ENCODE measurements at regions not wholly inside any gene's neighbourhood (a gene's known extent, or its start where the extent isn't known, plus 50 kb on each side); places are given as distances from the start of the nearest gene placed in this dataset.

DNA sequence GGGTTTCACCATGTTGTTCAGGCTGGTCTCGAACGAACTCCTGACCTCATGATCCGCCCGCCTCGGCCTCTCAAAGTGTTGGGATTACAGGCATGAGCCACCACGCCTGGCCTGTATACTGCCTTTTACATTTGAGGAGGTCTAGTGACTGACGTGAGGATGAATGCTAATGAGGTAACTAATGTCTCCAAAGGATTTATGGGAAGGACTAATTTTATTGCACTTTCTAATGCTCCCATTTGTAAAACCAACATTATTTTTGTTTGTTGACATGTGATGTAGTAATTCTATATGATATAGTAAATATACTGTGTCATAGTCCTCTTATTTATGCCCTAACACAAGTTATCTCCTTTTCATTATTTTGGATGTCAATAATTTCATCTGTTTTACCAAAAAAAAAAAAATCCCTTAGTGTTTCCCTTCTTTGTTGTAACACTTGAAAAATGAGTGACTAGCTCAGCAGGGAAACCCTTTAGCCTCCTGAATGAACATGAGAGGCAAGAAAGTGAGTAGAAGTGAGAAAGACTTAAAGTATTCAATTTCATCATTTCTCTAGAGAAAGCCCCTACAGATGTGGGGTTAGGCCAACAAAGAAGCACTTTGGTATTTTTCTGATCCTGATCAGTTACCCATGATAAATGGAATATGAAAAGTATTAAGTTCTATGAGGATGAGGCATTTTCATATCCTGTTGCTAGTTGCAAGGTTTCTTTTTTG is 596.9 kb upstream of the PCDH15 start:
- H3K4me3 ChIP-seq (replicated peaks; ENCODE audit: insufficient read depth, low read length): no peak overlapping the region
- TF ChIP-seq, protein P1, sequence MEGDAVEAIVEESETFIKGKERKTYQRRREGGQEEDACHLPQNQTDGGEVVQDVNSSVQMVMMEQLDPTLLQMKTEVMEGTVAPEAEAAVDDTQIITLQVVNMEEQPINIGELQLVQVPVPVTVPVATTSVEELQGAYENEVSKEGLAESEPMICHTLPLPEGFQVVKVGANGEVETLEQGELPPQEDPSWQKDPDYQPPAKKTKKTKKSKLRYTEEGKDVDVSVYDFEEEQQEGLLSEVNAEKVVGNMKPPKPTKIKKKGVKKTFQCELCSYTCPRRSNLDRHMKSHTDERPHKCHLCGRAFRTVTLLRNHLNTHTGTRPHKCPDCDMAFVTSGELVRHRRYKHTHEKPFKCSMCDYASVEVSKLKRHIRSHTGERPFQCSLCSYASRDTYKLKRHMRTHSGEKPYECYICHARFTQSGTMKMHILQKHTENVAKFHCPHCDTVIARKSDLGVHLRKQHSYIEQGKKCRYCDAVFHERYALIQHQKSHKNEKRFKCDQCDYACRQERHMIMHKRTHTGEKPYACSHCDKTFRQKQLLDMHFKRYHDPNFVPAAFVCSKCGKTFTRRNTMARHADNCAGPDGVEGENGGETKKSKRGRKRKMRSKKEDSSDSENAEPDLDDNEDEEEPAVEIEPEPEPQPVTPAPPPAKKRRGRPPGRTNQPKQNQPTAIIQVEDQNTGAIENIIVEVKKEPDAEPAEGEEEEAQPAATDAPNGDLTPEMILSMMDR (IDR thresholded peaks at IDR 0.05; ENCODE audit: insufficient read depth, low read length): no peak
- TF ChIP-seq, protein P2, sequence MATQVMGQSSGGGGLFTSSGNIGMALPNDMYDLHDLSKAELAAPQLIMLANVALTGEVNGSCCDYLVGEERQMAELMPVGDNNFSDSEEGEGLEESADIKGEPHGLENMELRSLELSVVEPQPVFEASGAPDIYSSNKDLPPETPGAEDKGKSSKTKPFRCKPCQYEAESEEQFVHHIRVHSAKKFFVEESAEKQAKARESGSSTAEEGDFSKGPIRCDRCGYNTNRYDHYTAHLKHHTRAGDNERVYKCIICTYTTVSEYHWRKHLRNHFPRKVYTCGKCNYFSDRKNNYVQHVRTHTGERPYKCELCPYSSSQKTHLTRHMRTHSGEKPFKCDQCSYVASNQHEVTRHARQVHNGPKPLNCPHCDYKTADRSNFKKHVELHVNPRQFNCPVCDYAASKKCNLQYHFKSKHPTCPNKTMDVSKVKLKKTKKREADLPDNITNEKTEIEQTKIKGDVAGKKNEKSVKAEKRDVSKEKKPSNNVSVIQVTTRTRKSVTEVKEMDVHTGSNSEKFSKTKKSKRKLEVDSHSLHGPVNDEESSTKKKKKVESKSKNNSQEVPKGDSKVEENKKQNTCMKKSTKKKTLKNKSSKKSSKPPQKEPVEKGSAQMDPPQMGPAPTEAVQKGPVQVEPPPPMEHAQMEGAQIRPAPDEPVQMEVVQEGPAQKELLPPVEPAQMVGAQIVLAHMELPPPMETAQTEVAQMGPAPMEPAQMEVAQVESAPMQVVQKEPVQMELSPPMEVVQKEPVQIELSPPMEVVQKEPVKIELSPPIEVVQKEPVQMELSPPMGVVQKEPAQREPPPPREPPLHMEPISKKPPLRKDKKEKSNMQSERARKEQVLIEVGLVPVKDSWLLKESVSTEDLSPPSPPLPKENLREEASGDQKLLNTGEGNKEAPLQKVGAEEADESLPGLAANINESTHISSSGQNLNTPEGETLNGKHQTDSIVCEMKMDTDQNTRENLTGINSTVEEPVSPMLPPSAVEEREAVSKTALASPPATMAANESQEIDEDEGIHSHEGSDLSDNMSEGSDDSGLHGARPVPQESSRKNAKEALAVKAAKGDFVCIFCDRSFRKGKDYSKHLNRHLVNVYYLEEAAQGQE (IDR thresholded peaks at IDR 0.05; ENCODE audit: insufficient replicate concordance, low read depth): no peak
- no peak overlapping the region for H3K27ac ChIP-seq (replicated peaks)
- H3K27me3 ChIP-seq (ENCODE audit: insufficient read depth, poor library complexity, severe bottlenecking): no peaks in the 10 kb centered on the region
- DNase-seq (ENCODE audit: low read depth in 1 of 2, low spot score in 1 of 2): no peak

DNA sequence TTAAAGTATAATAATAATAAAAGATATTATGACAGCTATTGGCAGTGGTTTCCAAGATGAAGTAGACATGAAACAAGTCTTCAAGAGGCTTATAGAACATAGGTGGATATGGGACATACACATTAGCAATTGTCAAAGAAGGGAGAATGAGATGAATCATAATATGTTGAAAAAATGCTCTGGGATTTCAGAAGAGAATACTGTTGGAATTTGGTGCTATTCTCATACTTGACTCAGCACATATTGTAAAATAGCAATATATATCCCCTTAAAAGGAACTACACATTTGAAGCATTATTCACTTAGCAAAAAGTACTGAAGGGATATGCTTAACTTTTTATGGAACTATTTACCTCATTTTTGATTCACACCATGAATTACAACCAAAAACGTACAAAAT is 577.2 kb upstream of the PCDH15 start:
- Histone ChIP-seq H3K27me3 (ENCODE audit: insufficient read depth, poor library complexity, severe bottlenecking) (no peaks in the 10 kb centered on the region), H3K27ac (replicated peaks) (no peak overlapping the region), H3K4me3 (replicated peaks; ENCODE audit: insufficient read depth, low read length) (no peak overlapping the region)
- DNase-seq (ENCODE audit: low read depth in 1 of 2, low spot score in 1 of 2): no peak
- TF ChIP-seq, protein P1 (IDR thresholded peaks at IDR 0.05; ENCODE audit: insufficient read depth, low read length): no peak
- TF ChIP-seq POLR2AphosphoS5 (IDR thresholded peaks at IDR 0.05; ENCODE audit: low read depth) (no peak), SPI1 (IDR thresholded peaks at IDR 0.05; ENCODE audit: borderline replicate concordance, low read depth) (no peak), GABPA (IDR thresholded peaks at IDR 0.05; ENCODE audit: low read depth) (no peak)
- TF ChIP-seq, protein P2 (IDR thresholded peaks at IDR 0.05; ENCODE audit: insufficient replicate concordance, low read depth): no peak

DNA sequence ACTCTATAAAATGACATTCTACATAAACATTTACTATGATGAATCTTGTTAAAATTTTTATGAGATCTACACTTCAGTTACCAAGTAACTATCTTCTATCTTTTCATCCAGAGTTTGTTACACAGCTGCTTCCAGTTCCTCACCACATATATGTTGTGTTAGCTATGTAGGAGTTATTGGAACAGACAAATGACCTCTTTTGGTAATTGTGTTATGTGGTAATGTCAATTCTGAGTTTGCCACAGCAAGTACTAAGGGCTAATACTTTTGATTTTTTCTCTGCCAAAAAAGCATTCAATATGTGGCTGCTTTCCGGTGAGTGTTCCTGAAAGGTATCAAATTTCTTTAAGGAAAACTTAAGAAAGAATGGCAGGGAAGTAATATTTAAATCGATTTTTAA is 573.9 kb upstream of the PCDH15 start:
- H3K4me3 ChIP-seq (replicated peaks; ENCODE audit: insufficient read depth, low read length): no peak overlapping the region
- H3K27me3 ChIP-seq (ENCODE audit: insufficient read depth, poor library complexity, severe bottlenecking): no peaks in the 10 kb centered on the region
- no peak overlapping the region for H3K27ac ChIP-seq (replicated peaks)
- TF ChIP-seq, protein P1 (IDR thresholded peaks at IDR 0.05; ENCODE audit: insufficient read depth, low read length): no peak
- TF ChIP-seq SPI1 (IDR thresholded peaks at IDR 0.05; ENCODE audit: borderline replicate concordance, low read depth): no peak
- no peak for TF ChIP-seq POLR2AphosphoS5 (IDR thresholded peaks at IDR 0.05; ENCODE audit: low read depth)
- TF ChIP-seq, protein P2 (IDR thresholded peaks at IDR 0.05; ENCODE audit: insufficient replicate concordance, low read depth): no peak
- TF ChIP-seq GABPA (IDR thresholded peaks at IDR 0.05; ENCODE audit: low read depth): no peak
- no peak for DNase-seq (ENCODE audit: low read depth in 1 of 2, low spot score in 1 of 2)

All from HL-60 (cell line).